ENCODE measurements at regions not wholly inside any gene's neighbourhood (a gene's known extent, or its start where the extent isn't known, plus 50 kb on each side); places are given as distances from the start of the nearest gene placed in this dataset.

GRCh38 chr2:128396946-128397345 lies 78.3 kb upstream of the HS6ST1 start:
- TF ChIP-seq, protein P1, sequence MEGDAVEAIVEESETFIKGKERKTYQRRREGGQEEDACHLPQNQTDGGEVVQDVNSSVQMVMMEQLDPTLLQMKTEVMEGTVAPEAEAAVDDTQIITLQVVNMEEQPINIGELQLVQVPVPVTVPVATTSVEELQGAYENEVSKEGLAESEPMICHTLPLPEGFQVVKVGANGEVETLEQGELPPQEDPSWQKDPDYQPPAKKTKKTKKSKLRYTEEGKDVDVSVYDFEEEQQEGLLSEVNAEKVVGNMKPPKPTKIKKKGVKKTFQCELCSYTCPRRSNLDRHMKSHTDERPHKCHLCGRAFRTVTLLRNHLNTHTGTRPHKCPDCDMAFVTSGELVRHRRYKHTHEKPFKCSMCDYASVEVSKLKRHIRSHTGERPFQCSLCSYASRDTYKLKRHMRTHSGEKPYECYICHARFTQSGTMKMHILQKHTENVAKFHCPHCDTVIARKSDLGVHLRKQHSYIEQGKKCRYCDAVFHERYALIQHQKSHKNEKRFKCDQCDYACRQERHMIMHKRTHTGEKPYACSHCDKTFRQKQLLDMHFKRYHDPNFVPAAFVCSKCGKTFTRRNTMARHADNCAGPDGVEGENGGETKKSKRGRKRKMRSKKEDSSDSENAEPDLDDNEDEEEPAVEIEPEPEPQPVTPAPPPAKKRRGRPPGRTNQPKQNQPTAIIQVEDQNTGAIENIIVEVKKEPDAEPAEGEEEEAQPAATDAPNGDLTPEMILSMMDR (IDR thresholded peaks at IDR 0.05; ENCODE audit: insufficient read depth, low read length, poor library complexity, severe bottlenecking): no peak
- TF ChIP-seq EZH2phosphoT487 (conservative IDR thresholded peaks at IDR 0.05; ENCODE audit: low read length): no peak
